A673 (cell line): ENCODE measurements at regions not wholly inside any gene's neighbourhood (a gene's known extent, or its start where the extent isn't known, plus 50 kb on each side); places are given as distances from the start of the nearest gene placed in this dataset.
A peak's percentile ranks its signal among the peaks of the same experiment; 100 is the strongest.

Experiments
- BruUV-seq: library from RNA; stranded (reverse); fragments of 400-500 nt; replicated peaks from 2 replicates; lab custom pipeline; 2021; lab: Mats Ljungman, UMichigan
- CTCF ChIA-PET: fragments of 300-600 bp; sonication (Branson Sonifier 250); formaldehyde crosslinking; loops from one replicate; lab custom pipeline; 2022; ENCODE audit warnings: antibody characterized with exemption; lab: Charles Lee
- POLR2A ChIA-PET: fragments of 300-600 bp; sonication (Branson Sonifier 250); formaldehyde crosslinking; loops from one replicate; lab custom pipeline; 2022; ENCODE audit warnings: antibody characterized with exemption; ENCODE audit not compliant: low non-redundant PET; lab: Charles Lee
- DNase-seq: peaks from one replicate; pipeline ENCODE4 v3.0.0-alpha.2; 2015; ENCODE audit warnings: low spot score
- H3K27ac ChIP-seq: fragments of 200-600 bp; sonication (generic); 2 replicates; pipeline ENCODE4 v1.5.1; 2016; ENCODE audit warnings: mixed run types, low read depth, mild to moderate bottlenecking, mixed read lengths, antibody characterized with exemption, low read length; ENCODE audit not compliant: poor library complexity, severe bottlenecking
- H3K27me3 ChIP-seq: fragments of 200-600 bp; sonication (generic); replicated peaks from 2 replicates; pipeline ENCODE4 v1.6.1; 2017; ENCODE audit warnings: mixed run types, low read depth, mild to moderate bottlenecking, mixed read lengths, antibody characterized with exemption, low read length; ENCODE audit not compliant: insufficient read depth, poor library complexity
- H3K36me3 ChIP-seq: fragments of 200-600 bp; sonication (generic); 2 replicates; pipeline ENCODE4 v1.6.1; 2016; ENCODE audit warnings: mixed run types, mild to moderate bottlenecking, mixed read lengths, antibody characterized with exemption, low read length; ENCODE audit not compliant: insufficient read depth, poor library complexity, severe bottlenecking
- H3K4me1 ChIP-seq: fragments of 200-600 bp; sonication (generic); 2 replicates; pipeline ENCODE4 v1.6.1; 2017; ENCODE audit warnings: mixed run types, mild to moderate bottlenecking, mixed read lengths, antibody characterized with exemption, low read length; ENCODE audit not compliant: insufficient read depth, poor library complexity, severe bottlenecking
- H3K4me3 ChIP-seq: fragments of 200-600 bp; sonication (generic); 2 replicates; pipeline ENCODE4 v1.5.1; 2016; ENCODE audit warnings: low read depth, mixed run types, mild to moderate bottlenecking, mixed read lengths, low read length; ENCODE audit not compliant: poor library complexity, severe bottlenecking
- H3K9me3 ChIP-seq: fragments of 200-600 bp; sonication (generic); 2 replicates; pipeline ENCODE4 v1.6.1; 2016; ENCODE audit warnings: mixed run types, low read depth, mild to moderate bottlenecking, mixed read lengths, antibody characterized with exemption, low read length; ENCODE audit not compliant: poor library complexity, severe bottlenecking
- EZH2 ChIP-seq: fragments of 200-600 bp; sonication (generic); IDR thresholded peaks from 2 replicates; pipeline ENCODE4 v1.6.1; 2017; ENCODE audit warnings: borderline replicate concordance, low read depth, mild to moderate bottlenecking, mixed read lengths, antibody characterized with exemption, low read length; ENCODE audit not compliant: poor library complexity, severe bottlenecking
- intact Hi-C: fragments of 100-400 bp; cut with micrococcal nuclease; formaldehyde crosslinking; loops from one replicate; pipeline ENCODE4 v1.10.0; 2022; ENCODE audit not compliant: unreplicated experiment
- TF ChIP-seq, protein P1 (sequence below): fragments of 300-800, 200-600 bp; sonication (generic); conservative IDR thresholded peaks from 2 replicates; pipeline ENCODE4 v1.5.1; 2017; ENCODE audit warnings: low read depth, mild to moderate bottlenecking, antibody characterized with exemption, low read length, moderate library complexity, mixed read lengths

DNA sequence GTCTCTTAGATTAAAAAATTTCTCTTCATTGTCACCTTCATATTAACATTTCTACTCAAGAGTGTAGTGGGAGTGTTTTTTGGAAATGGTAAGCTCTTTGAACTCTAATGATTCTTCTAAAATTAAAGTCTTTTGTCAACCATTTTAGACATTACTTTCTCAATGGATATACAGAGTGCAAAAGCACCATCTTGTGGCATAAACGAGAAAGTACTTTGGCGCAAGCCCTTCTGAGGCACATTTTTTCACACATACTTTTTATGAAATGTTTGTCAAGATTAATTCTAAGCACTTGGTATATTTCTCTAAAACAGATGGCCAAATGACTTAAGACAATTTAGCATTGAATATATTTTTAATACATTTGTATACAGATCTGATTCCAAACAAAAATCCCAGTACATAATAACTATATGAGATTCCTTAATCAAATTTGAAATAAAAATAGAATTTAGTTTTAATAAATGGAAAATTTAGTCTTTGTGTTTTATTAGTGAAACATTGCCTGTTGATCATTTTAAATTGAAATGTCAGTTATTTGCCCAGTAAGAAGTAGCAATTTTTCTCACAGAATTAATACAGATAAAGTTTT is 63.3 kb upstream of the GALNT5 start:
- TF ChIP-seq, protein P1, sequence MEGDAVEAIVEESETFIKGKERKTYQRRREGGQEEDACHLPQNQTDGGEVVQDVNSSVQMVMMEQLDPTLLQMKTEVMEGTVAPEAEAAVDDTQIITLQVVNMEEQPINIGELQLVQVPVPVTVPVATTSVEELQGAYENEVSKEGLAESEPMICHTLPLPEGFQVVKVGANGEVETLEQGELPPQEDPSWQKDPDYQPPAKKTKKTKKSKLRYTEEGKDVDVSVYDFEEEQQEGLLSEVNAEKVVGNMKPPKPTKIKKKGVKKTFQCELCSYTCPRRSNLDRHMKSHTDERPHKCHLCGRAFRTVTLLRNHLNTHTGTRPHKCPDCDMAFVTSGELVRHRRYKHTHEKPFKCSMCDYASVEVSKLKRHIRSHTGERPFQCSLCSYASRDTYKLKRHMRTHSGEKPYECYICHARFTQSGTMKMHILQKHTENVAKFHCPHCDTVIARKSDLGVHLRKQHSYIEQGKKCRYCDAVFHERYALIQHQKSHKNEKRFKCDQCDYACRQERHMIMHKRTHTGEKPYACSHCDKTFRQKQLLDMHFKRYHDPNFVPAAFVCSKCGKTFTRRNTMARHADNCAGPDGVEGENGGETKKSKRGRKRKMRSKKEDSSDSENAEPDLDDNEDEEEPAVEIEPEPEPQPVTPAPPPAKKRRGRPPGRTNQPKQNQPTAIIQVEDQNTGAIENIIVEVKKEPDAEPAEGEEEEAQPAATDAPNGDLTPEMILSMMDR = peak; percentile 82
- TF ChIP-seq EZH2 = no peak
- ChIA-PET CTCF (interaction anchor here (0.6 to 1.0 kb wide), 2 partner anchors 10 to 375 kb away, joined by 3 to 13 read pairs; no protein-coding TSS in a partner anchor), POLR2A (no interaction called here)
- H3K4me1 ChIP-seq = no peaks in the 10 kb centered on the region
- no peaks in the 10 kb centered on the region for H3K36me3 ChIP-seq
- no TSS peak for BruUV-seq
- peak; percentile 71 for DNase-seq
- no peaks in the 10 kb centered on the region for H3K9me3 ChIP-seq
- H3K27ac ChIP-seq = no peak overlapping the region
- intact Hi-C loops = loop anchor here (2.0 to 5.0 kb wide), 4 partner anchors 302 to 1817 kb away; no protein-coding TSS in a partner anchor
- no peaks in the 10 kb centered on the region for H3K27me3 ChIP-seq
- H3K4me3 ChIP-seq = no peak overlapping the region

DNA sequence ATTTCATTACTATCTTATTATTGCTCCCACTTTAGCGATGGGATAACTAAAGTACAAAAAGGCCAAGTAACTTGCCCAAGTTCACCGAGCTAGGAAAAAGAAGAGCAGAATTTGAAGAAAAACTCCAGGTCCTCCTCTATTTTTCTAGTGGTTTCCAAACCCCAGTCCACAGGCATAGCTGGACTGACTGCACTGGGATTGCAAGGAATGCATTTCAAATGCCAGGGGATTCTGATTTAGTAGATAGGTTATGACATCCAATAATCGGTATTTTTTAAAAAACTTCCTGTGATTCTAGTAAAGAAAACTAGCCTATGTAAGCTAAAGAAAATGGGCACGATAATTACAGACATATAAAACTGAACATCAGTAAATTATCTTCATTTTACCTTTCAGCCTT is 62.7 kb upstream of the GALNT5 start:
- Histone ChIP-seq H3K4me3 (no peak overlapping the region), H3K27me3 (no peaks in the 10 kb centered on the region), H3K4me1 (no peaks in the 10 kb centered on the region), H3K27ac (no peak overlapping the region), H3K9me3 (no peaks in the 10 kb centered on the region), H3K36me3 (no peaks in the 10 kb centered on the region)
- BruUV-seq = no TSS peak
- intact Hi-C loops = loop anchor here (2.0 to 5.0 kb wide), 4 partner anchors 303 to 1818 kb away; no protein-coding TSS in a partner anchor
- DNase-seq = no peak
- ChIA-PET POLR2A (no interaction called here), CTCF (no interaction called here)
- TF ChIP-seq, protein P1 = no peak
- TF ChIP-seq EZH2 = no peak

DNA sequence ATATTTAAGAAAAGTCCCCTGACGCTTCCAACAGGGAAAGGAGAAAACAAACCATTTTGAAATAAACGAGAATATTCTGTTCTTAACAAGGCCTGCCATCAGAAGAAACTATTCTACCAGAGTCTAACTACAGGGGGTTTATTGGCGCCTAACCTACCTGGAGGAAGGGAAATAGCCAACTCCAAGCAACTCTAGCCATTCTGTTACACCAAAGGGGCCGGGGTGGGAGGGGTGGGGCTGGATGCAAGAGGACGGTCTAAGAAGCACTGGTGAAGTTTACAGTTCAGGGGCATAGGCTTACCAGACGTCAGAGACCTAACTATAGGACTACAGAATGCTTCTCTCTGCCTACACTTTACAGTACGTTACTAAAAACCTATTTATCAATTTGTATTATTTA is 60.5 kb upstream of the GALNT5 start:
- intact Hi-C loops = no loop called here
- BruUV-seq = no TSS peak
- no peaks in the 10 kb centered on the region for H3K36me3 ChIP-seq
- H3K4me1 ChIP-seq = no peaks in the 10 kb centered on the region
- no peaks in the 10 kb centered on the region for H3K27me3 ChIP-seq
- CTCF ChIA-PET = no interaction called here
- DNase-seq = no peak
- TF ChIP-seq, protein P1 = no peak
- no peak for TF ChIP-seq EZH2
- H3K9me3 ChIP-seq = no peaks in the 10 kb centered on the region
- no peak overlapping the region for H3K4me3 ChIP-seq
- no peak overlapping the region for H3K27ac ChIP-seq
- POLR2A ChIA-PET = no interaction called here
